ENCODE measurements at regions not wholly inside any gene's neighbourhood (a gene's known extent, or its start where the extent isn't known, plus 50 kb on each side); places are given as distances from the start of the nearest gene placed in this dataset.

DNA sequence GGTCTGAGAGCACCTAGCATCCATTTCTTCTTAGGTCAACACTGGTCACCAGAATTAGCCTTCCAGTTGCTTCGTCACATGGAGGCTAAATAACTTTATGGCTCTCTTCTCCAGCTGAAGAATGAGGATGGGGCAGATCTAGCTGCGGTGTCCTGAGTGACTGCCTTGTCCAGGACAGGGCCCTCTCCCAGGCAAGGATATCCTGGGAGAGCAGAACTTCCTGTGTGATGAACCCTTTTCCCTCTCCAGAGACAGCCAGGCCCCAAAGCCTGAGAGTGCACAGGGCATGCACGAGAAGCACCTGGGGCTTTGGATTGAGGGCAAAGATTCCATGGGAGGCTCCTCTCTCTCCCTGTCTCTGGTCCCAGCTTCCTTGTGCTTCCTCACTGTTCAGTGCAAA lies 108.2 kb upstream of the MAMLD1 start:
- TF ChIP-seq TEAD4 (IDR thresholded peaks at IDR 0.05; ENCODE audit: borderline replicate concordance, insufficient read depth), result no peak
- no peak for TF ChIP-seq FOSL2 (IDR thresholded peaks at IDR 0.05; ENCODE audit: borderline replicate concordance, low read depth)
- TF ChIP-seq EP300 (IDR thresholded peaks at IDR 0.05; ENCODE audit: borderline replicate concordance in 1 of 2, low read depth in 1 of 2, low read length in 1 of 2), result no peak
- no peak for TF ChIP-seq CTCF (IDR thresholded peaks at IDR 0.05)
